DND-41 (cell line): ENCODE measurements at regions not wholly inside any gene's neighbourhood (a gene's known extent, or its start where the extent isn't known, plus 50 kb on each side); places are given as distances from the start of the nearest gene placed in this dataset.

Experiments
- ATAC-seq: fragments of 200-7000 bp; cut with Tn5 transposase; 3 replicates; pipeline ENCODE4 v1.9.1; 2021; ENCODE audit warnings: low read depth; ENCODE audit not compliant: insufficient read depth
- DNase-seq: peaks from one replicate; pipeline ENCODE4 v3.0.0-alpha.2; 2020
- H2AFZ ChIP-seq: 2 replicates; pipeline ENCODE4 v1.6.0; 2012; ENCODE audit warnings: low read depth, low read length
- H3K27ac ChIP-seq: 2 replicates; pipeline ENCODE4 v1.5.1; 2012; ENCODE audit warnings: low read length, inconsistent platforms
- H3K27me3 ChIP-seq: fragments of 200-600 bp; sonication (generic); 2 replicates; pipeline ENCODE4 v1.6.0; 2012; ENCODE audit warnings: low read length, mild to moderate bottlenecking, inconsistent platforms; ENCODE audit not compliant: insufficient read depth, poor library complexity
- H3K36me3 ChIP-seq: 2 replicates; pipeline ENCODE4 v1.5.1; 2012; ENCODE audit warnings: low read length, inconsistent platforms; ENCODE audit not compliant: insufficient read depth
- H3K4me1 ChIP-seq: 2 replicates; pipeline ENCODE4 v1.5.1; 2012; ENCODE audit warnings: mild to moderate bottlenecking, low read length; ENCODE audit not compliant: insufficient read depth
- H3K4me2 ChIP-seq: 2 replicates; pipeline ENCODE4 v1.6.0; 2012; ENCODE audit warnings: mild to moderate bottlenecking, moderate library complexity, low read length, inconsistent platforms; ENCODE audit not compliant: insufficient read depth
- H3K4me3 ChIP-seq, 2 experiments: fragments of 200-600 bp in 1 of 2; shearing (Covaris generic) in 1 of 2; 2 replicates each; pipeline ENCODE4 v1.5.1; 2012 to 2016; ENCODE audit warnings: inconsistent platforms in 2 of 2, low read length in 2 of 2, mild to moderate bottlenecking in 2 of 2, low read depth in 1 of 2, moderate library complexity in 1 of 2
- H3K79me2 ChIP-seq: 2 replicates; pipeline ENCODE4 v1.6.0; 2012; ENCODE audit warnings: low read length, inconsistent platforms; ENCODE audit not compliant: insufficient read depth
- H3K9ac ChIP-seq: 2 replicates; pipeline ENCODE4 v1.6.0; 2012; ENCODE audit warnings: low read depth, mild to moderate bottlenecking, inconsistent platforms, low read length, moderate library complexity
- H3K9me3 ChIP-seq: 2 replicates; pipeline ENCODE4 v1.5.1; 2012; ENCODE audit warnings: low read length, moderate library complexity, mild to moderate bottlenecking, inconsistent platforms; ENCODE audit not compliant: insufficient read depth, severe bottlenecking
- H4K20me1 ChIP-seq: 2 replicates; pipeline ENCODE4 v1.6.0; 2012; ENCODE audit warnings: low read length; ENCODE audit not compliant: insufficient read depth
- CTCF ChIP-seq: IDR thresholded peaks from 2 replicates; pipeline ENCODE4 v1.5.1; 2012; ENCODE audit warnings: borderline replicate concordance, low read length, moderate library complexity, mild to moderate bottlenecking; ENCODE audit not compliant: poor library complexity, severe bottlenecking; ENCODE audit errors: extremely low read depth
- EZH2 ChIP-seq: IDR thresholded peaks from 3 replicates; pipeline ENCODE4 v1.6.1; 2012; ENCODE audit warnings: borderline replicate concordance, low read depth, mild to moderate bottlenecking, moderate library complexity, low read length, inconsistent platforms; ENCODE audit not compliant: severe bottlenecking

GRCh38 chr4:59920416-59920815 is 1279.7 kb upstream of the ADGRL3 start:
- no peak overlapping the region for H3K27ac ChIP-seq
- TF ChIP-seq CTCF (no peak), EZH2 (no peak)
- no peaks in the 10 kb centered on the region for H3K4me1 ChIP-seq
- H3K36me3 ChIP-seq, result no peaks in the 10 kb centered on the region
- H3K79me2 ChIP-seq, result no peaks in the 10 kb centered on the region
- ATAC-seq (no peak), DNase-seq (no peak)
- no peak overlapping the region for H2AFZ ChIP-seq
- H3K4me3 ChIP-seq, result no peak overlapping the region
- no peaks in the 10 kb centered on the region for H3K9me3 ChIP-seq
- no peaks in the 10 kb centered on the region for H3K27me3 ChIP-seq
- no peak overlapping the region for H3K4me2 ChIP-seq
- no peaks in the 10 kb centered on the region for H4K20me1 ChIP-seq
- H3K9ac ChIP-seq, result no peak overlapping the region

- ATAC-seq, result no peak
- no peaks in the 10 kb centered on the region for H3K79me2 ChIP-seq
- H3K27me3 ChIP-seq, result no peaks in the 10 kb centered on the region
- no peak overlapping the region for H3K4me2 ChIP-seq
- H3K27ac ChIP-seq, result no peak overlapping the region
- H4K20me1 ChIP-seq, result no peaks in the 10 kb centered on the region
- no peak for DNase-seq
- no peaks in the 10 kb centered on the region for H3K9me3 ChIP-seq
- H3K36me3 ChIP-seq, result no peaks in the 10 kb centered on the region
- TF ChIP-seq CTCF (no peak), EZH2 (no peak)
- H3K9ac ChIP-seq, result no peak overlapping the region
- H3K4me3 ChIP-seq, result no peak overlapping the region
- H2AFZ ChIP-seq, result no peak overlapping the region
- H3K4me1 ChIP-seq, result no peaks in the 10 kb centered on the region
Observed at GRCh38 chr4:59925290-59925689, 1274.8 kb upstream of the ADGRL3 start.

GRCh38 chr4:59936566-59936965 is 1263.6 kb upstream of the ADGRL3 start:
- no peak overlapping the region for H3K4me2 ChIP-seq
- ATAC-seq (no peak), DNase-seq (no peak)
- H3K9me3 ChIP-seq, result no peaks in the 10 kb centered on the region
- no peak overlapping the region for H3K4me3 ChIP-seq
- no peak overlapping the region for H3K27ac ChIP-seq
- H3K79me2 ChIP-seq, result no peaks in the 10 kb centered on the region
- no peaks in the 10 kb centered on the region for H3K36me3 ChIP-seq
- H3K27me3 ChIP-seq, result no peaks in the 10 kb centered on the region
- no peaks in the 10 kb centered on the region for H4K20me1 ChIP-seq
- no peak overlapping the region for H2AFZ ChIP-seq
- no peak for TF ChIP-seq EZH2
- no peak for TF ChIP-seq CTCF
- H3K9ac ChIP-seq, result no peak overlapping the region
- H3K4me1 ChIP-seq, result no peaks in the 10 kb centered on the region

- Histone ChIP-seq H3K36me3 (no peaks in the 10 kb centered on the region), H3K4me3 (no peak overlapping the region), H3K27ac (no peak overlapping the region), H3K79me2 (no peaks in the 10 kb centered on the region), H4K20me1 (no peaks in the 10 kb centered on the region), H3K4me2 (no peak overlapping the region), H3K9ac (no peak overlapping the region), H2AFZ (no peak overlapping the region), H3K4me1 (no peaks in the 10 kb centered on the region), H3K9me3 (no peaks in the 10 kb centered on the region), H3K27me3 (no peaks in the 10 kb centered on the region)
- no peak for DNase-seq
- TF ChIP-seq EZH2 (no peak), CTCF (no peak)
- no peak for ATAC-seq
Observed at GRCh38 chr4:59938166-59938565, 1262.0 kb upstream of the ADGRL3 start.
